ENCODE measurements at regions not wholly inside any gene's neighbourhood (a gene's known extent, or its start where the extent isn't known, plus 50 kb on each side); places are given as distances from the start of the nearest gene placed in this dataset.

- TF ChIP-seq ZNF20 (CRISPR knock-in tag; IDR thresholded peaks at IDR 0.05) (peak; percentile 76; the same call in 1 of the 2 replicates), ATF6 (CRISPR knock-in tag; conservative IDR thresholded peaks at IDR 0.05) (peak; percentile 92; the same call in 1 of the 2 replicates), HNRNPK (IDR thresholded peaks at IDR 0.05; ENCODE audit: low read depth, low read length, poor library complexity, severe bottlenecking) (no peak), ZNF691 (CRISPR knock-in tag; IDR thresholded peaks at IDR 0.05; ENCODE audit: borderline replicate concordance, low read depth) (no peak; the same call in 1 of the 2 replicates), ZBTB38 (CRISPR knock-in tag; IDR thresholded peaks at IDR 0.05) (peak; percentile 86), ZMYM4 (CRISPR knock-in tag; IDR thresholded peaks at IDR 0.05) (peak; percentile 66; the same call in 1 of the 2 replicates), ZBTB10 (CRISPR knock-in tag; IDR thresholded peaks at IDR 0.05; ENCODE audit: borderline replicate concordance) (peak; percentile 79; the same call in 1 of the 2 replicates), ZBED4 (CRISPR knock-in tag; IDR thresholded peaks at IDR 0.05; ENCODE audit: borderline replicate concordance) (peak; percentile 88), GZF1 (CRISPR knock-in tag; IDR thresholded peaks at IDR 0.05) (peak; percentile 86), MED13 (CRISPR knock-in tag; IDR thresholded peaks at IDR 0.05) (peak; percentile 91), POLR2AphosphoS2 (IDR thresholded peaks at IDR 0.05; ENCODE audit: low read depth, low read length) (no peak), CENPT (CRISPR knock-in tag; IDR thresholded peaks at IDR 0.05; ENCODE audit: low read depth) (no peak), ZNF619 (CRISPR knock-in tag; IDR thresholded peaks at IDR 0.05) (no peak), TRIM24 (CRISPR knock-in tag; IDR thresholded peaks at IDR 0.05) (no peak), ZFP37 (CRISPR knock-in tag; IDR thresholded peaks at IDR 0.05; ENCODE audit: borderline replicate concordance) (peak; percentile 99), SSRP1 (CRISPR knock-in tag; IDR thresholded peaks at IDR 0.05) (no peak), ZBTB7A (CRISPR knock-in tag; IDR thresholded peaks at IDR 0.05) (peak; percentile 81), RARG (CRISPR knock-in tag; IDR thresholded peaks at IDR 0.05; ENCODE audit: low read depth) (peak; percentile 75; the same call in 1 of the 2 replicates), ZNF232 (CRISPR knock-in tag; IDR thresholded peaks at IDR 0.05; ENCODE audit: borderline replicate concordance) (peak; percentile 99), PBX2 (CRISPR knock-in tag; IDR thresholded peaks at IDR 0.05) (no peak)
These were observed 219.9 kb downstream of the ENGASE start (continued) for GRCh38 chr17:79294459-79295071.

Data from HepG2 (cell line).